ENCODE measurements at regions not wholly inside any gene's neighbourhood (a gene's known extent, or its start where the extent isn't known, plus 50 kb on each side); places are given as distances from the start of the nearest gene placed in this dataset.

GRCh38 chr4:111542056-111542455, 603.2 kb upstream of the FAM241A start:
- no peak for TF ChIP-seq CTCF (IDR thresholded peaks at IDR 0.05; ENCODE audit: unreplicated experiment)
- no peaks in the 10 kb centered on the region for H3K27me3 Mint-ChIP-seq (ENCODE audit: low read depth)

GRCh38 chr4:111546881-111547280, 598.4 kb upstream of the FAM241A start:
- Mint-ChIP-seq H3K27me3 (ENCODE audit: low read depth) (no peaks in the 10 kb centered on the region), H3K4me1 (peaks cover 4% of the 10 kb centered on the region), H3K9me3 (peaks cover 10% of the 10 kb centered on the region), H3K4me3 (no peak overlapping the region), H3K36me3 (no peaks in the 10 kb centered on the region), H3K27ac (no peak overlapping the region)
- no peak for TF ChIP-seq CTCF (IDR thresholded peaks at IDR 0.05; ENCODE audit: unreplicated experiment)
- no peak for DNase-seq (ENCODE audit: low spot score in 2 of 2, unreplicated experiment in 2 of 2)

More at GRCh38 chr4:111542056-111542455, 603.2 kb upstream of the FAM241A start:
- DNase-seq (ENCODE audit: low spot score in 2 of 2, unreplicated experiment in 2 of 2): no peak
- no peaks in the 10 kb centered on the region for H3K9me3 Mint-ChIP-seq
- H3K27ac Mint-ChIP-seq: peak overlapping the region; percentile 6
- no peak overlapping the region for H3K4me3 Mint-ChIP-seq
- peaks cover 20% of the 10 kb centered on the region for H3K4me1 Mint-ChIP-seq
- no peaks in the 10 kb centered on the region for H3K36me3 Mint-ChIP-seq

GRCh38 chr4:111556141-111556781, 589.0 kb upstream of the FAM241A start:
- Mint-ChIP-seq H3K9me3 (peaks cover 21% of the 10 kb centered on the region), H3K4me1 (peaks cover 3% of the 10 kb centered on the region), H3K27ac (no peak overlapping the region), H3K27me3 (ENCODE audit: low read depth) (no peaks in the 10 kb centered on the region), H3K4me3 (no peak overlapping the region), H3K36me3 (no peaks in the 10 kb centered on the region)
- no peak for DNase-seq (ENCODE audit: low spot score in 2 of 2, unreplicated experiment in 2 of 2)
- no peak for TF ChIP-seq CTCF (IDR thresholded peaks at IDR 0.05; ENCODE audit: unreplicated experiment)

- no peak for DNase-seq (ENCODE audit: low spot score in 2 of 2, unreplicated experiment in 2 of 2)
- Mint-ChIP-seq H3K36me3 (no peaks in the 10 kb centered on the region), H3K4me1 (peaks cover 3% of the 10 kb centered on the region), H3K4me3 (no peak overlapping the region), H3K27me3 (ENCODE audit: low read depth) (no peaks in the 10 kb centered on the region), H3K27ac (no peak overlapping the region), H3K9me3 (peaks cover 21% of the 10 kb centered on the region)
- no peak for TF ChIP-seq CTCF (IDR thresholded peaks at IDR 0.05; ENCODE audit: unreplicated experiment)
Measured at GRCh38 chr4:111556851-111557250, 588.4 kb upstream of the FAM241A start.

- TF ChIP-seq CTCF (IDR thresholded peaks at IDR 0.05; ENCODE audit: unreplicated experiment): no peak
Measured at GRCh38 chr4:111562826-111563225, 582.4 kb upstream of the FAM241A start.

More at GRCh38 chr4:111562826-111563225, 582.4 kb upstream of the FAM241A start:
- H3K36me3 Mint-ChIP-seq: peaks cover 10% of the 10 kb centered on the region
- H3K9me3 Mint-ChIP-seq: peaks cover 45% of the 10 kb centered on the region
- no peak overlapping the region for H3K4me3 Mint-ChIP-seq
- no peaks in the 10 kb centered on the region for H3K4me1 Mint-ChIP-seq
- no peak overlapping the region for H3K27ac Mint-ChIP-seq
- no peak for DNase-seq (ENCODE audit: low spot score in 2 of 2, unreplicated experiment in 2 of 2)
- no peaks in the 10 kb centered on the region for H3K27me3 Mint-ChIP-seq (ENCODE audit: low read depth)
